NCI-H146 treated with DMSO at 0.1 percent for 48 hours (cell line): ENCODE measurements at regions not wholly inside any gene's neighbourhood (a gene's known extent, or its start where the extent isn't known, plus 50 kb on each side); places are given as distances from the start of the nearest gene placed in this dataset.
"Not testable (repeated sequence)": the region's sequence is repeated elsewhere in the genome, so short reads cannot be mapped to it uniquely, and the experiment has no call there.

Experiments
- DNase-seq: peaks from one replicate; lab custom pipeline; 2025; ENCODE audit not compliant: unreplicated experiment; lab: John Stamatoyannopoulos, UW

DNA sequence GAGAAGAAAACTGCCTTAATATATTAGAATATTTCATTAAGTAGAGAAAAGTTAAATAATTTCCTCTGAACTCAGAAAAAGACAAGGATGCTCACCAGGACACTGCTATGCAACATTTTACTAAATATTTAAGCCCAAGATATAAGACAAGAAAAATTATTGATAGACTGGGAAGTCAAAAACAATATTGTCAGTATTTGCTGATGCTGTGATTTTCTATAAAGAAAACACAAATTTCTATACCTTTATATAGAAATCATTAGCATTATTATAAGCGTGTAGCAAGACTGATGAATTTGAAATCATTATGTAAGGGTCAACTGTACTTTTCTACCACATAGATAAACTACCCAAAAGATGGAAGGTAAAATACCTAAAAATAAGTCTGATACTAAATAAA lies 451.0 kb downstream of the RNF144A start:
- no peak for DNase-seq

DNA sequence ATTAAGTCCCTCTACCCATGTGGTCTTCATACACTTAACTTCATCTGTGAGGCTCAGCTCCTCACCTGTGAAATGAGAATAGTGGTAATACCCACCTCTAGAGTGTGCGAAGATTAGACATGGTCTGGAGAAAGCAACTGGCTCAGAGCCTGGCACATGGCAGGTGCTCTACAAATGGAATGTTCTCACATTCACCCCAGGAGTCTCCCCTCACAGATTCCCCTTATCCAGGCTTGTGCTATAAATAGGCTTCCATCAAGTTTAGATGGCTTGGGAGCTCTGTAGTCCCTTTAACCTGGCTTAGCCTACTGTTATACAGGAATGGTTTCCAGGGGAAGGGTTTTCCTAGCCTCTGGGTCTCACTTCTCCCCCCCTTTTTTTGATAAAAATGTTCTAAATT lies 455.9 kb downstream of the RNF144A start:
- DNase-seq = no peak

GRCh38 chr2:7375901-7376300 lies 458.7 kb downstream of the RNF144A start:
- no peak for DNase-seq

- DNase-seq = peak; percentile 55
These were observed 460.8 kb downstream of the RNF144A start for GRCh38 chr2:7377916-7378569.

GRCh38 chr2:7378591-7378990 lies 461.4 kb downstream of the RNF144A start:
- DNase-seq = no peak

- peak; percentile 11 for DNase-seq
These were observed 462.6 kb downstream of the RNF144A start for GRCh38 chr2:7379799-7380198.

DNA sequence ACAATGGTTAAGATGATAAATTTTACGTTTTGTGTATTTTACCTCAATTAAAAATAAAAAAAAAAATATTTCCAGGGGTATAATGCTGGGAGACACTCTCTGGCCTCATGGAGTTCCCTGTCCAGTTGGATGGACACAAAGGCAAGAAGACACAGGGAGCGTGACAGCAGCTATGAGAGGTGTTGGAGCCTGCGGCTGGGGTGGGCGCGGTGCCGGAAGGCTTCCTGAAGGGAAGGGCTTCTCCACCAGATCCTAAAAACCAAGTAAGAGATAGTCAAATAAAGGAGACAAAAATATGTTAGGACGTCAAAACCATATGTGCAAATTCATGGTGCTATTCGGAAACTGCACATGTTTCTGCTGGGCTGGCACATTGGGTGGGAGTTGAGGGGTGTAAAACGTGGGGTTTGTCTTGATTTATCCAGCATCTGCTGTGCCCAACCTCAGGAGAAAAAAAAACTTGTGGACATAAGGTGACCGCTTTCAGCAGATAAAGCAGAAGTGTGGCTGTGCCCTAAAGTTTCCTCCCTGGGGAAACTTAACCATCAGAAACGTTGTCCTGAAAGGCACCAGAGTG lies 467.6 kb downstream of the RNF144A start:
- DNase-seq = no peak

DNA sequence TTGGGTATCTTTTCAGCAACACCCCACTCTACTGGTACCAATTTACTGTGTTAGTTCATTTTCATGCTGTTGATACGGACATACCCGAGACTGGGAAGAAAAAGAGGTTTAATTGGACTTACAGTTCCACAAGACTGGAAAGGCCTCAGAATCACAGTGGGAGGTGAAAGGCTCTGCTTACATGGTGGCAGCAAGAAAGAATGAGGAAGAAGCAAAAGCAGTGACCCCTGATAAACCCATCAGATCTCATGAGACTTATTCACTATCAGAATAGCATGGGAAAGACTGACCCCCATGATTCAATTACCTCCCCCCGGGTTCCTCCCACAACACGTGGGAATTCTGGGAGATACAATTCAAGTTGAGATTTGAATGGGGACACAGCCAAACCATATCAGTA lies 473.1 kb downstream of the RNF144A start:
- DNase-seq = not testable (repeated sequence)

DNA sequence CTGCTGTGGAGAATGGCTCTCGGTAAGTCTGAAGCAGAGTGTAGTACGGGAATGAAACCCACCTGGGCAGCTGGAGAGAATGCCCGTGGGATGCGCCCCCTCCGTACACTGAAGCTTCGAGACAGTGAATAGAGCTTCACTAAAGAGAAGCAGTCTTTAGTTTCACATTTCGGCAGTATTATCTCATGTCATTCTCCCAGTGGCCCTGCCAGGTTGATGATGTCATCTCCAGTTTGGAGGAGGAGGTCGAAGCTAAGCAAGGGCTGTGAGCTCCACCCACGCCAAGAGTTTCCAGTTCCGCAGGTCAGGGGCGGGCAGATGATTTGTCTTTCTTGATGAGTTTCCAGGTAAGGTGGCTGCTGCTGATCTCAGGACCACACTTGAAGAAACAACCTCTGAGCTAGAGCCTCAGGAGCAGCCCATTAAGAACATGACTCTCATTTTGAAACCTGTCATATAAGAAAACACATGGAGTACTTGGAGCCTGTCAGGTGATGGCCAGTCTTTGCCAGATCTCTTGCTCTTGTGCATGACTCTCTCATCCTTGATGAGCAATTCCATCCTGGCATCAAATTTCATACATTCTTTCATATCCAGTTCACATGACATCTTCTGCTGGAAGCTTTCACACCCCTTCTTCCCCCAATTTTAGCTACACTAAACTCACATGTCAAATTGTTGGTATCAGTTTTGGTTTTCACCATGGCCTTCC lies 475.0 kb downstream of the RNF144A start:
- DNase-seq = peak; percentile 64

DNA sequence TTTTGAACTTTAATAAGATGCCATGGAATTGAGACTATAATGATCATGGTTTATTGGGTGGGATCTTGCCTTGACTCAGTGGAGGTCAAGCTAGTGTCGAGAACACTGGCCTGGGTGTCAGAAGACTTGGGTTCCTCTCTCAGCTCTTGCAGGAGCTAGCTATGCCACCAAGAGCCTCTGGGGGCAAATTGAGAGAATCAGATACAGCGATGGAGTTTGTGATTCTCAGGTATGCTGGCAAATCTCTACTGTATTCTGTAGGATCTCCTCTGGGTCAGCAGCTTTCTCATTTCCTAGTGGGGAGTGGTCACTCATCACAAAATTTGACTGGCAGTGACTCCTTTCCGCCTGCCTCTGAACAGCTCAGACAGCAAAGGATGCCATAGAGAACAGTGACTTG lies 477.0 kb downstream of the RNF144A start:
- no peak for DNase-seq

GRCh38 chr2:7400628-7401027 lies 483.4 kb downstream of the RNF144A start:
- no peak for DNase-seq

DNA sequence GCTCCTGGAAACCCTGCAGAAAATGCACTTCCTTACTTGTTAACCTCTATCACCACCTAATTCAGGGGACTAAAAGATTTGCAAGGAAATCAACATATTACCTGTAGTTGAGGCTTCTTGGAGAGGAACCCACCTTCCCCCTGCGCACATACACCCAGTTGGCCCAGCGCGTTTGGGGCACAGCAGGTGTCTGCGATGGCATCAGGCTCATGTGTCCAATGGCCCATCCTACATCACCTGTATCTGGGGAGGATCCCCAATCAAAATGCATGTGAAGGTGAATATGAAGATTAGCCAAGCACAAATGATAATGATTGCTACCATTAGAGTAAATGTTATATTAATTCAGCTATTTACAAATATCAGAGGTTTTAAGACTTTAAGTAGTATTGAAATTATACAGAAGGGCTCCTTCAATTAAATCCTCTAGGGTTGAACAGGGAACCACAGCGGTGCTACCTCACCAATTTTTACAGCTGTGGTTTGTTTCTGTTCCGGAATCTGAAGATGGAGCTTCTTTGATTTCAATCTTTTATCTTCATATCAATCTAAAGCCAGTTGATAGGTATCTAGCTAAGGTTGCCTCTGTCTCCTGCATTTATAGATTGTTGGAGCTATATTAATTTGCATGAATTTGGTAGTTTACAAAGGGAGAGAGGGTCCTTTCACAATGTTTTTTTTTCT lies 486.0 kb downstream of the RNF144A start:
- no peak for DNase-seq

- DNase-seq = no peak
These were observed 488.9 kb downstream of the RNF144A start for GRCh38 chr2:7405861-7406715.

GRCh38 chr2:7407001-7407400 lies 489.8 kb downstream of the RNF144A start:
- no peak for DNase-seq

DNA sequence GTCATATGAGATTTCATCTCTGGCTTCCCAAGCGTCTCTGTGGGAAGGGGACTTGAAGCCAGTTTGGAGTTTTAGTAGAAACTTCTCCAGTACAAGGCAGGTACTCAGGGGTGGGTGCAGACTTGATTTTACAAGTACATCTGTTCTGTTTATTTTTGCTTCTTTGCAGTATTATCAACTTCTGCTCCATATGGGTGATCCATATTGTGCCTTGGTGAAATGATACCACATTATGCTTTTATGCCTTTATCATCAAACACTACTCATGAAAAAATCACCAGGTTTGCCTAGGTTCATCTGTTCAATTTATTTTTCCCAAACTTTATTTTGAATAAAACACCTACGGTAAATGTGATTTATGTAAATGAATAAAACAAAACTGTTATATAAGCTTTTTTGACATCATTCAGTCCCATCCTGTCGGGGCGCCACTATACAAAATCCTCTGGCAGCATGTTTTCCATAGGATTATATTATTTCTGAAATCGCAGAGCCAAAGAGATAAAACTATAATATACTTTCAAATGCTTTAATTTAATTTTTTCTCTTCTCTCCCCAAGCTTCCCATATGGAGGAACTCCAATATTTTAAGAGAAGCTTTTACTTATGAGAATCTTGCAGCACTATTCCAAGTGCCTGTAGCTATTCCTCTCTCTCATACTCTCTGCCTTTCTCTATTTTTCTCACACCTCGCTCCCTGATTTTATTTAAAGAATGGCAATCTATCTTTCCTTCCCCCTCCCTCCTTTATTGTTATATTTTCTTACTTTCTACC lies 490.9 kb downstream of the RNF144A start:
- no peak for DNase-seq

- DNase-seq = no peak
These were observed 494.5 kb downstream of the RNF144A start for GRCh38 chr2:7411691-7412090.

- DNase-seq = peak; percentile 20
These were observed 500.9 kb downstream of the RNF144A start for GRCh38 chr2:7417845-7418742.

DNA sequence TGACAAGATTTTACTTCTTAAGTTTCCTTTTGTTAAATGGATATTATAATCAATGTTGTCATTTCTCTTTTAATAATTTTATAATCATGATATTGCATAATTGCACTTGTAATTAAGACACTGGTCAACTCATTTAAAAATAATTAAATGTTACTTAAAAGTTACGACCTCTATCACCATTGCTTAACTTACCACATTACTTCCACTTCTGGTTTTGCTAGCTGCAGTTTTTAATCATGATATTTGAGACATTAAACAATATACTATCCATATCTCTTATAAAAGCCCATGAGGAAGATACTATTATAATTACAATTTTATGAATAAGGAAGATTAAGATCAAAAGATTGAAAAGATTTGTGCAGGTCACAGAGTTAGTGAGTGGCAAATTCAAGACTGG lies 502.0 kb downstream of the RNF144A start:
- no peak for DNase-seq

- no peak for DNase-seq
These were observed 502.7 kb downstream of the RNF144A start for GRCh38 chr2:7419814-7420311.
